Type B pancreatic cell (in vitro differentiated cells): ENCODE measurements at regions not wholly inside any gene's neighbourhood (a gene's known extent, or its start where the extent isn't known, plus 50 kb on each side); places are given as distances from the start of the nearest gene placed in this dataset.

ENCODE experiments used
- DNase-seq: peaks from one replicate; pipeline ENCODE4 v3.0.0; 2021; ENCODE audit warnings: mixed read lengths; ENCODE audit not compliant: unreplicated experiment; ENCODE audit errors: extremely low spot score
- H3K27ac Mint-ChIP-seq: 2 replicates; pipeline ENCODE4 v1.8.0; 2021; ENCODE audit warnings: mild to moderate bottlenecking, mixed read lengths
- H3K27me3 Mint-ChIP-seq: 2 replicates; pipeline ENCODE4 v1.8.0; 2021; ENCODE audit warnings: mixed read lengths
- H3K36me3 Mint-ChIP-seq: 2 replicates; pipeline ENCODE4 v1.8.0; 2021; ENCODE audit warnings: mixed read lengths
- H3K4me1 Mint-ChIP-seq: one replicate; pipeline ENCODE4 v1.8.0; 2021; ENCODE audit warnings: mixed read lengths; ENCODE audit not compliant: unreplicated experiment
- H3K4me3 Mint-ChIP-seq: 2 replicates; pipeline ENCODE4 v1.8.0; 2021; ENCODE audit warnings: mild to moderate bottlenecking, mixed read lengths
- H3K9me3 Mint-ChIP-seq: 2 replicates; pipeline ENCODE4 v1.8.0; 2021; ENCODE audit warnings: mixed read lengths
- CTCF ChIP-seq: fragments of 200-600 bp; sonication (generic); conservative IDR thresholded peaks from 2 replicates; pipeline ENCODE4 v1.5.0; 2021; ENCODE audit warnings: antibody characterized with exemption, mild to moderate bottlenecking

- no peaks in the 10 kb centered on the region for H3K4me1 Mint-ChIP-seq
- no peak for DNase-seq
- no peak overlapping the region for H3K27ac Mint-ChIP-seq
- no peaks in the 10 kb centered on the region for H3K27me3 Mint-ChIP-seq
- H3K36me3 Mint-ChIP-seq: no peaks in the 10 kb centered on the region
- no peak for TF ChIP-seq CTCF
- peaks cover 3% of the 10 kb centered on the region for H3K9me3 Mint-ChIP-seq
- no peak overlapping the region for H3K4me3 Mint-ChIP-seq
Measured at GRCh38 chrX:12011075-12011474, 127.2 kb upstream of the FRMPD4 start.

GRCh38 chrX:12013211-12013618 lies 125.1 kb upstream of the FRMPD4 start:
- Mint-ChIP-seq H3K4me1 (no peaks in the 10 kb centered on the region), H3K27me3 (no peaks in the 10 kb centered on the region), H3K36me3 (no peaks in the 10 kb centered on the region), H3K27ac (no peak overlapping the region), H3K9me3 (peaks cover 3% of the 10 kb centered on the region), H3K4me3 (no peak overlapping the region)
- no peak for DNase-seq
- TF ChIP-seq CTCF: no peak

GRCh38 chrX:12021698-12022097 lies 116.6 kb upstream of the FRMPD4 start:
- no peaks in the 10 kb centered on the region for H3K4me1 Mint-ChIP-seq
- no peak for DNase-seq
- no peak for TF ChIP-seq CTCF
- H3K4me3 Mint-ChIP-seq: no peak overlapping the region
- no peak overlapping the region for H3K27ac Mint-ChIP-seq
- H3K27me3 Mint-ChIP-seq: no peaks in the 10 kb centered on the region
- H3K36me3 Mint-ChIP-seq: no peaks in the 10 kb centered on the region
- H3K9me3 Mint-ChIP-seq: no peaks in the 10 kb centered on the region

GRCh38 chrX:12026481-12026880 lies 111.8 kb upstream of the FRMPD4 start:
- no peaks in the 10 kb centered on the region for H3K4me1 Mint-ChIP-seq
- H3K27me3 Mint-ChIP-seq: no peaks in the 10 kb centered on the region
- no peak overlapping the region for H3K27ac Mint-ChIP-seq
- no peak overlapping the region for H3K4me3 Mint-ChIP-seq
- H3K36me3 Mint-ChIP-seq: no peaks in the 10 kb centered on the region
- DNase-seq: no peak
- H3K9me3 Mint-ChIP-seq: no peaks in the 10 kb centered on the region
- TF ChIP-seq CTCF: no peak

GRCh38 chrX:12032082-12032481 lies 106.2 kb upstream of the FRMPD4 start:
- no peak overlapping the region for H3K4me3 Mint-ChIP-seq
- no peak for DNase-seq
- H3K27me3 Mint-ChIP-seq: no peaks in the 10 kb centered on the region
- H3K27ac Mint-ChIP-seq: no peak overlapping the region
- no peaks in the 10 kb centered on the region for H3K36me3 Mint-ChIP-seq
- H3K9me3 Mint-ChIP-seq: no peaks in the 10 kb centered on the region
- TF ChIP-seq CTCF: no peak
- H3K4me1 Mint-ChIP-seq: no peaks in the 10 kb centered on the region

GRCh38 chrX:12034741-12035140 lies 103.5 kb upstream of the FRMPD4 start:
- DNase-seq: no peak
- H3K36me3 Mint-ChIP-seq: no peaks in the 10 kb centered on the region
- H3K27ac Mint-ChIP-seq: no peak overlapping the region
- H3K27me3 Mint-ChIP-seq: no peaks in the 10 kb centered on the region
- H3K4me1 Mint-ChIP-seq: no peaks in the 10 kb centered on the region
- no peak for TF ChIP-seq CTCF
- no peak overlapping the region for H3K4me3 Mint-ChIP-seq
- H3K9me3 Mint-ChIP-seq: no peaks in the 10 kb centered on the region
